ENCODE measurements at regions not wholly inside any gene's neighbourhood (a gene's known extent, or its start where the extent isn't known, plus 50 kb on each side); places are given as distances from the start of the nearest gene placed in this dataset.
"Not testable (repeated sequence)": the region's sequence is repeated elsewhere in the genome, so short reads cannot be mapped to it uniquely, and the experiment has no call there.

- not testable (repeated sequence) for DNase-seq
Measured at GRCh38 chr9:108393481-108394001, 462.2 kb downstream of the ACTL7B start.

- DNase-seq = no peak
Measured at GRCh38 chr9:108392877-108393276, 462.9 kb downstream of the ACTL7B start.

DNA sequence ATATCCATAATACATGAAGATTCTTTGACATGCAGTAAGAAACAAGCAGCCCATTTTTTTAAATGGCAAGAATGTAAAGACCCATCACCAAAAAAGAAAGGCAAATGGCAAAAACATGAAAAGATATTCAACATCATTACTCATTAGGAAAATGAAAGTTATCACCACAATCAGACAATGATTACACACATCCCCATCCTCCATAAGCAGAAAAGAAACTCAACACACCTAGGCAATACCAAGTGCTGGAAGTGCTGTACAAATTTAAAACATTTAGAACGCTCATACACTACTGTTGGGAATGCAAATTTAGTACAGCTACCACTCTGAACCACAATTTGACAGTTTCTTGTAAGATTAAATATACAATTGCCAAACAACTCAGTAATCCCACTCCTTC lies 466.7 kb downstream of the ACTL7B start:
- no peak for DNase-seq

DNA sequence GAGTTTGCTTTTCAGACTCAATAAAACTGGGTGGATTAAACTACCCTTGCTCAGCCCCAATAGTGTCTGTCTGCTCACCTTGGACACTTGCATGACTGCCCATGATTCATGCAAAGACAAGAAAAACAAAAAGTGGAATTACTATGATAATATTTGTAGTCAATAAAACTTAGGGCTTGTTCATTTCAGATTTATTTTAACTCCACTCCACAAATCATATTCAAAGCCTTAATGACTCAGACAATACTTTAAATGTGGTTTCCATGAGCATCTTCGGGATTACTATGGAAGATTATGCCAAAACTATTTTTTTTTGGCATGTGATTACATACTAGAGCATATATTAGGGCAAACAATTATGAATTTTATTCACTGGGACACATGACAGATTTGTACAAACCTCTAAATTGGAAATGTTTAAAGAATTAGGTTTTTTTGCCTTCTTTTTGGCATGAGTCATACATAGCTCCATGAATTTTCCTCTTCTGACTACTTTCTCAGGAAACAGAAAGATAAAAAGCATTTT lies 468.9 kb downstream of the ACTL7B start:
- no peak for DNase-seq

GRCh38 chr9:108386032-108386431 lies 469.8 kb downstream of the ACTL7B start:
- no peak for DNase-seq

DNA sequence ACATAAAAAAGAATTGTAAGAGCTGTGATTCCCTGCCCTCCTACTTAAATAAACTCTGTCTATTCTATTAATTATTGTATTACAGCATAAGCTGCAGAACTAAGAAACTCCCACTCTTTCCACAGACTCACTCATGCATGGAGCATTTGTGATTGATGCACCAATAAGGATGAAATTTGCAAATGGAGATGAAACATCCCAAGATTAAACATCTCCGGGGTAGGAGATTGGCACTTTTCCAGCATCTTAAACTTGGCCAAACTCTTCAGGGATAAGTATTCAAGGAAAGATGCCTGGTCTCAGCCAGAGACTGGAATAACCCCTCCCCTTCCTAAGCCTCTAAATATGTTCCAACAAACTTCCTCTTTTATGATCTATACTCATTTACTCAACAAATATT lies 472.0 kb downstream of the ACTL7B start:
- DNase-seq = no peak

- DNase-seq = peak; percentile 85
Measured at GRCh38 chr9:108382310-108382709, 473.5 kb downstream of the ACTL7B start.

GRCh38 chr9:108377881-108378280 lies 477.9 kb downstream of the ACTL7B start:
- DNase-seq = no peak

GRCh38 chr9:108377382-108377781 lies 478.4 kb downstream of the ACTL7B start:
- no peak for DNase-seq

DNA sequence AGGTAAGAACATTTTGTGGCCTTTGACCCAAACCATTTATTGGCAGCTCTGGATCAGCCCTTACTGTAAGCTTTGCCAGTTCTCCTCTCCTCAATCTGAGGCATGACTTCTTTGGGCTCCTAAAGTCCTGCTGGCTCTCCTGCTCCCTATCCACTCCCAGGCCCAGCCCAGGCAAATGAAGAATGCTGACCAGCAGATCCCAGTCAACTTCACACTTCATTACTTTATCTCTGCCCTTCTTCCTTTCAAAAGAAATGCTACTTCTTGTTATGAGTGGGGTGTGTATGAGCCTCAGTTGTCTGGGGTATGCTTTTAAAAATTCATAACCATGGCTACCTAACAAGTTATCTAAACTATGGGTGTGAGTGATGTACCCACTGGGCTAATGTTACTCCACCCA lies 479.6 kb downstream of the ACTL7B start:
- DNase-seq = no peak

GRCh38 chr9:108374626-108375025 lies 481.2 kb downstream of the ACTL7B start:
- DNase-seq = no peak

DNA sequence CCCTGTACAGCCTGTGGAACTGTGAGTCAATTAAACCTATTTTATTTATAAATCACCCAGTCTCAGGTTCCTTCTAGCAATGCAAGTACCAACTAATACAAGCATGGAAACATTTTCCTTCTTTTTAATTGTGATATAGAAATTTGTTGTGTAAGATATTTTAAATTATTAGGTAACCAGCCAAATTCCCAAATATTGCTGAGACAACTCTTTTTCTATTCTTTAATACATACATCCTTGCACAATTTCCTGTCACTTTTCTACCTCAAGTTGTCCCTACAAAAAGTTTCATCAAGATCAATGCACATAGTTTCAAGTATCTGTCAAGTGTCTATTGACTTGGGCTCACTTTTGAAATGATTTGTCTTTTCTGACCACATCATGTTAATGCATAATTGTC lies 488.6 kb downstream of the ACTL7B start:
- no peak for DNase-seq

DNA sequence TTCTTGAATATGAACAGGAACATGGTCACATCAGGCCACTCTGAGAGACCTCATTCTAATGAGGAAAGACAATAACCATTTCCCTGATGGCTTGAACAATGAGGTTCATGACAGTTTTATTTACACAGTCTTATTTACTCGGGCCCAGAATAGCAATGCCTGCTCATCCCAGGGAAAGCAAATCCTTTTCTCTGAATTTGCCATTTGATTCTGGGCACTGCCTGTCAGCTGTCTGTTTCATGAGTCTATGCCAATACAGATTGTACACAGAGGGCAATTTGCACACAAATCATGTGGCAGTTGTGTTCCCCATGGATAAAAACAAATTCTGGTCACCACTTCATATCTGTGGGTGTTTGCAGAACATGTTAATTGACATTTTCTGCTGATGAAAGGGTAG lies 492.5 kb downstream of the ACTL7B start:
- peak; percentile 83 for DNase-seq

DNA sequence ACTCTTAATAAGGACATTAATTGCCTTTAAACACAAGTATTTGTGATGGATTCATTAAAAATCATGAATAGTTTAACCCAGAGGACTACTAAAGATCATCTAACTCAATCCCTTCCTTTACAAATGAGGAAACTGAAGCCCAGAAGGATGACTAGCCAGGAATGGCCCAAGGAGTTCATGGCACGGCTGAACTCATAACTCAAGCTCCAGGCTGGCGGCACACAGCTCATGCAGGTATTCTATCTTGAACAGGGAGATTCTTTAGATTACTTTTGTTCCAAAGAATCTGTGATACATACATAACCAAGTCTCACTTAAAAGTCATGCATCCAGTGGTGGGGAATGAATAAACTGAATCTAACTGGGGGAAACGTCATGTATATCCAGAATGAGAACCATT lies 495.5 kb downstream of the ACTL7B start:
- DNase-seq = no peak

- DNase-seq = no peak
Measured at GRCh38 chr9:108356806-108357205, 499.0 kb downstream of the ACTL7B start.

GRCh38 chr9:108351571-108351970 lies 504.2 kb downstream of the ACTL7B start:
- DNase-seq = no peak

DNA sequence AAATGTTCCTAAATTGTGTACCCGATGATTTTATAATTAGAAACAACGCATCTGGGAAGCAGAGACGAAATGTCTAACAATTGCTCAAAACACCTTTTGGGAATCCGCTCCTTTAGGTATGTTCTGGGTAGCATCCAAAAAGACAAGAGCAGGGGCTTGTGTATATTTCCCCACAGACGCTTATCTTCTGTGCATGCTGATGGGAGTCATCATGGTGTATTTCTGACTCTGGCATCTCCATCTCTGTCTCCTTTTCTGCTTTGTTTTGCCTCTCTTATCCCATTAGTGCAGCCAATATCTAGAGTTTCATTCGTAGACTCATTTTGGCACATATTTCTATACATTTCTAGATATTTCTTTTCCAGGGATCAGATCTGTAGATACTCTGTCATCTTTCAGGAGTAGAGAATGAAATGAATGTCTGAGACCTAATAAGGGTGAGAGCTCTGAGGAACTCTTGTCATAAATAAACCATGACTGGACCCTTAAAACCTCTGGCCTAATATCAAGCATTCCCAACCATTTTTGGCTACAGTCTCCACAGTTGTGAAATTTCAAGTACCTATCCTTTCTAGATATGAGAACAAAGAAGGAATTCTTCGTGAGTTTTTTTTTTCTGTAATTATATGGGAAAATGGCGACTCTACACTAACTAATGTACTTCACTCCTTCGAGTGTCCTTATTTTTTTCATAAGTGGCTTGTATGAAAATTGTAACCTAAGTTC lies 508.2 kb downstream of the ACTL7B start:
- no peak for DNase-seq

DNA sequence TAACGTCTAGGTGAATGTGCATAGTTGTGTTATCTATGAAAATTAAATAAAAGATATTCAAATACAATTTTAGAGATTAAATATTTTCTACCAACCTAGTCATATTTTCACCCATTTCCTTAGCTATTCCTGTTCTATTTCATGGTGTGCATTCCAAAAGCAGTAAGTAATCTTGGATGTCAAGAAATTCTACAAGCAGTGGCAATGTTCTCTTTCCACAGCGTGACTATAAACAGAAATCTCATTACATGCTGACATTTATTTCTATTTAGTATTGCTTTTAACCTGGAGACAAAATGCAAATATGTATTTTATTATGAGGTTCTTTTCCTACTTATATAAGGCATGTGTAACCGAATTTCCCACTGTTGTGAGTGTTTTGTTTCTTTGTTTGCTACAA lies 510.0 kb downstream of the ACTL7B start:
- no peak for DNase-seq

- no peak for DNase-seq
Measured at GRCh38 chr9:108339251-108339650, 516.5 kb downstream of the ACTL7B start.

DNA sequence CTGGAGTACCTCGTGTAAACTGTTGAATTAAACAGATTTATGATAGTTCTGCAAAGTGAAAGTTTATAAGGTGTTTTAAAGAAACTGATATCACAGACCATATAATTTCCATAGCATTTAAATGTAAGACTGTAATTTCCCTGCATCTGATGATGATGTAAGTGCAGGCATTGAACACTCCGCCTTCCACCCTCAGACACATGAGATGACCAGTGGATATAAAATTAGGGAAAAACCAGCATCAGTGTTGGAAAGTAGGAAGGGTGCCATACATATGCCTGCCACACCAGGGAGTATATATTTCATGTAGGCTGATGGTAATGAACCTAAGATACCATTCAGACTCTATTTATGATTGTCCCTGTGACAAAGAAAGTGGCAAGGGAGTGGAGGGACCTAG lies 519.2 kb downstream of the ACTL7B start:
- DNase-seq = no peak

- DNase-seq = no peak
Measured at GRCh38 chr9:108333530-108333983, 522.2 kb downstream of the ACTL7B start.

GRCh38 chr9:108331596-108331995 lies 524.2 kb downstream of the ACTL7B start:
- no peak for DNase-seq

DNA sequence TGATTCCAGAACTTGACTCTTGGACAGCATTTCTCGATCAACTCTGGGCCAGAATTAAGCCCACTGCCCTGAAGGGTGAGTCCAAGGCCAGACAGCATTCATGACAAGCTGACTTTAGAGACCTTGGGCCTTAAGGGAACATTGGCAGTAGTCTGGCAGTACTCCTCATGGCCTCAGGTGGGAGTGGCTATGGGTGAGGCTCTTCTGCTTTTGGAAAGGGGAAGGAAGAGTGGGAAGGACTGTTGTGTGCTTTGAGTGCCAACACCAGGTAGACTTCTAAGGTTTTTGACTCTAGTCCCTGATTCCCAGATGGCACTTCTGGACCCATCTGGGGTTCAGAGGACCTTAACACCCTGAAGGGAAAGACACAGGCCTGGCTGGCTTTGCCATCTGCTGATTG lies 530.4 kb downstream of the ACTL7B start:
- no peak for DNase-seq

DNA sequence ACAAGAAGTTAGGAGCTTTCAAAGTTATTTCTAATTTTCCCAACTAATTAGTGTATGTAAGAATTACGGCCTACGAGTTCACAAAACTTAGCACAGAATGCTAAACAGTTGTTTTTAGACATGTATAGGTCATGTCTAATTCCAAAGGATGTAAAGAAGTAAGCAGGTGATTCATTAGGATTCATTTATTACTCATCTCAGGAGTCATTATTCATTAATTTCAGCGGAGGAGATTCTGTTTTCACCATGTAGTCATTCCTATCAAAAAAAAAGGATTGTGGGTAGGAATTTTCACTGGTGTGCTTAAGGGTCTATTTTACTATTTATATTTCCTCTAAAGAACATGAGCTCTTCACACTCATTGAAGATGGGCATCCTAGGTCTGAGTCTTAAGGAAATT lies 532.2 kb downstream of the ACTL7B start:
- DNase-seq = no peak
